ENCODE measurements at regions not wholly inside any gene's neighbourhood (a gene's known extent, or its start where the extent isn't known, plus 50 kb on each side); places are given as distances from the start of the nearest gene placed in this dataset.

- no peak for DNase-seq (ENCODE audit: low spot score)
Observed at GRCh38 chr5:165956854-165957253, 2334.6 kb upstream of the WWC1 start.

DNA sequence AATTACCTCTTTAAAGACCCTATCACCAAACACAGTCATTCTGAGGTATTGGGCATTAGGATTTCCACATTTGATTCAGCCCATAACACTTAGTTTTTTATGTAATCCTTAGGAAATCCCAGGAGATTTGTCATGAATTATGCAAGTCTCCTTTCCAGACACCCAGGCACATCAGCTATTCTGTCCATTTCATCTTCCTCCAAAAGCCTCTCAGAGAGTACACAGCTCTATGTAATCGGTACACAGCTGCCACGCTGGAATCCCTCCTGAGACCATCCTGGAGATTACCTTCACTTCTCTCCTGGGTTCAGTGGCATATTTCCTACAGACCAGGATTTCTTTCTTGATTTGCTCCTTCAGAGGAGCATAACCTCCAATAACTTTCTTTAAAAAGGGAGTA, 2309.8 kb upstream of the WWC1 start:
- DNase-seq (ENCODE audit: low spot score): no peak

- DNase-seq (ENCODE audit: low spot score): no peak
Observed at GRCh38 chr5:165996201-165996875, 2295.1 kb upstream of the WWC1 start.

GRCh38 chr5:165999693-166000320, 2291.6 kb upstream of the WWC1 start:
- DNase-seq (ENCODE audit: low spot score): no peak

GRCh38 chr5:166004006-166004405, 2287.4 kb upstream of the WWC1 start:
- no peak for DNase-seq (ENCODE audit: low spot score)

GRCh38 chr5:166013415-166013814, 2278.0 kb upstream of the WWC1 start:
- DNase-seq (ENCODE audit: low spot score): no peak

DNA sequence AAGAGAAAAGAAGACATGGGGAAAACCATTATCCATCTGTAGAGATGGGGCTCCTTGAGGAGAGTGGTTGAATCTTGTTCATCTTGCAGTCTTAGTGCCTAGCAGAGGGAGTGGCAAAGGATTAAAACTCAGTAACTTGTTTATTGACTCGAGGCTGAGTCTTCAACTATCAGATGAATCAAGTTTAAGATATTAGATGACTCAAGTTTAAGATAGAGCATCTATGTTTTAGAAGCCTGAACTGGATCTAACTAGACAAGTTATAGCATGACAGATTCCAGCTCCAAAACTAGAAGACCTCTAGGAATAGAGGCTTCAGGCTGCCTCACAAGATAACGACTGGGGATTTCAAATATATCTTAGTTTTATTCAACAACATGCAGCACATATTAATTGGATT, 2277.2 kb upstream of the WWC1 start:
- no peak for DNase-seq (ENCODE audit: low spot score)

- DNase-seq (ENCODE audit: low spot score): no peak
Observed at GRCh38 chr5:166018716-166019115, 2272.7 kb upstream of the WWC1 start.

- DNase-seq (ENCODE audit: low spot score): no peak
Observed at GRCh38 chr5:166022065-166022464, 2269.4 kb upstream of the WWC1 start.

DNA sequence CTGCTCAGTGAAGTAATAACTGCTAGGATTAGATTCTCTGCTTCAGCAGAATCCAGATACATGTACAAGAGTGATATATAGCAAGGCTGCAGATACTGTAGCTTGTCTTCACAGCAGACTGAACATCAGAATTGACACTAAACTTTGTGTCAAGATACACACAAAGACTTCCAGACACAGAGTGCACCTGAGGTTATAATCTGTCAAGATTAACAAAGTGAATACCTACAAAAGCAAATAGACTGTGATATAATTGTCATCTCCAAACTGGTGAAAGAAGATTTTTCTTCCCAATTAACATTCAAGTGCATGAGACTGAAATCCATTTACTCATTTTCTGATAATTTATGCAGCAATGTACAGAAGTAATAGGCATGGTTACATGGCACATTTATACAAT, 2266.5 kb upstream of the WWC1 start:
- DNase-seq (ENCODE audit: low spot score): no peak

DNA sequence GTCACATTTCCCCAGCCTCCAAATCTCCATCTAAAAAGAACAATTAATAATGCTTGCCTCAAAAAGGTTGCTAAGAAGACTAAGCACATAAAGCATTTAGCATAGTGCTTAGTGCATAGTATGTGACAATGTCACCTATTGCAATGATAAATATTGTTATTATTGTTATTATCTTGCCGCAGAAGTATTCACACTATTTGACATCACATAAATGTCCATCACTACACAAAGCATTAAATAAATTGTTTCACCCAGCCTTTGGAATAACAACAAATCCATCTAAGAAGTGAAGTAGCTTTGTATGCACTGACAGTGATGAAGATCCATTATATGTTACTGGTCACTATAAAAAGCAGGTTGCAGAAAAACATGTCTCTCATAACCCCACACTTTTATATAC, 2263.9 kb upstream of the WWC1 start:
- DNase-seq (ENCODE audit: low spot score): no peak

GRCh38 chr5:166031926-166032325, 2259.5 kb upstream of the WWC1 start:
- DNase-seq (ENCODE audit: low spot score): no peak

DNA sequence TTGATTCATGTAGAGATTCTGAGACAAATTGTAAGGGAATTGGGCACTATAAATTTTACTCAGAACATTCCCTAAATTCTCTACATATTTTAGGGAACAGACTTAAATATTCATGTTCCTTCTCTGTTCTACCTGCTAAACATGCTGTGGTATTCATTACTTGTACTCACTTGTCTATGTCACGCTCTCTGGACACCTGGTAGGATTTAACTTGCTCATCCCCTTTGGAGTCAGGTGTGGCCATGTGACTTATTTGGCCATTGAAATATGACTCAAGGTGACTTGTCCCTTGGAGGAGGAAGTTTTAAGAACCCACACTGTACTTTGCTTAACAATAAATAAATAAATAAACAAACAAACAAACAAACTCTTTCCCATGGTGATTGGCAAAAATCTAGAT, 2258.8 kb upstream of the WWC1 start:
- no peak for DNase-seq (ENCODE audit: low spot score)

DNA sequence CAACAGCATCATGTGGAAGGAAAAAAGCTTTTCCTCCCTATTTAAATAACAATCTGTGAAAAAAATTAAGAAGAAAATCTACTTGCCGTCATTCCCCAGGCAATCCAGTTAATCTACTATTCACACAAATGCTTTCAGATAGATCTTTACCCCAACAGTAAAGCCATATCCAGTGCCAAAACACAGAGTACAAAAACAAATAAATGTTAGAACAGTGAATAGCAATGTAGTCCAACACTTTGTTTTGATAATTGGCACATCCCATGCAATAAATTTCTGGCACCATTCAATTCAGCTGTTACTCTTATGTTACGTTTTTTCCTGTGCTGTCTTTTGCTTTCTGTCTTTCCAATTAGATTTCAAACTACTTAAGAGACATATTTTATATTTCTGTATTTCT, 2245.5 kb upstream of the WWC1 start:
- no peak for DNase-seq (ENCODE audit: low spot score)

- DNase-seq (ENCODE audit: low spot score): no peak
Observed at GRCh38 chr5:166046956-166047355, 2244.5 kb upstream of the WWC1 start.

- DNase-seq (ENCODE audit: low spot score): no peak
Observed at GRCh38 chr5:166050531-166050930, 2240.9 kb upstream of the WWC1 start.

- DNase-seq (ENCODE audit: low spot score): no peak
Observed at GRCh38 chr5:166058660-166059059, 2232.8 kb upstream of the WWC1 start.

GRCh38 chr5:166062094-166062493, 2229.4 kb upstream of the WWC1 start:
- no peak for DNase-seq (ENCODE audit: low spot score)

- DNase-seq (ENCODE audit: low spot score): no peak
Observed at GRCh38 chr5:166062719-166063118, 2228.7 kb upstream of the WWC1 start.

- DNase-seq (ENCODE audit: low spot score): no peak
Observed at GRCh38 chr5:166063261-166063660, 2228.2 kb upstream of the WWC1 start.

DNA sequence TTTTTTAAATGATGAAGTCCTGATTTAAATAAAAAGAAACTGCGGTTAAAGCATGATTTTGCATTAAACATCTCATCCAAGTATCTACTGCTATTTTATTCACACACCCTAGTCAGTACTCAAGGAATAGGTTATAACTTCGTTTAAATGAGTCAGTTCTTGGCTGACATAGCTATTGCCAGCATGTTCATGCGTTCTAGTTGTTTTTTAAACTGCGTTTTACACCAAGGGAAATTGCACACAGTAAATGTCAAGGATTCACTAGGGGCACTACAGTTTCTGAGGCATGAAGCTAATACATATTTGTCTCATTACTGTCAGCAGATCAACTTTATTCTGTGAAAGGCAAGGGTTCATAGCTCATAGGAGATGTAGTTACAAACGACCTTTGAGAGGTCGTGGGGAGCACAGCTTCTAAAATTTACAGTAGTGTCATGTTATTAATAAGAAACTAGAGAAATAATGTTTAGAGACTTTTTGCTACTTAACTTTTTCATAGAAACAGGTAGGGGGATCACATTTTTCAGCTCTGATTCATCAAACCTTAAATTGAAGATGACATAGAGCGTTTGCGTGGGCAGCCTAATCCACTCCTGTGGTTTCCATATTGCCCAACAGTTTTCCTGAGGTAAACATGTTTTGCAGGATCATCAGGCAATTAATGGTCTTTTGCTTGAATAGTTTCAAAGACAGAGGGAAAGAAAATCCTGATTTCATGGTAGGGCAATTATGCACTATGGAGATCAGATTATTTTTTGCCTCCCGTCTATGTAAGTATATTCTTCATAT, 2222.7 kb upstream of the WWC1 start:
- DNase-seq (ENCODE audit: low spot score): no peak

DNA sequence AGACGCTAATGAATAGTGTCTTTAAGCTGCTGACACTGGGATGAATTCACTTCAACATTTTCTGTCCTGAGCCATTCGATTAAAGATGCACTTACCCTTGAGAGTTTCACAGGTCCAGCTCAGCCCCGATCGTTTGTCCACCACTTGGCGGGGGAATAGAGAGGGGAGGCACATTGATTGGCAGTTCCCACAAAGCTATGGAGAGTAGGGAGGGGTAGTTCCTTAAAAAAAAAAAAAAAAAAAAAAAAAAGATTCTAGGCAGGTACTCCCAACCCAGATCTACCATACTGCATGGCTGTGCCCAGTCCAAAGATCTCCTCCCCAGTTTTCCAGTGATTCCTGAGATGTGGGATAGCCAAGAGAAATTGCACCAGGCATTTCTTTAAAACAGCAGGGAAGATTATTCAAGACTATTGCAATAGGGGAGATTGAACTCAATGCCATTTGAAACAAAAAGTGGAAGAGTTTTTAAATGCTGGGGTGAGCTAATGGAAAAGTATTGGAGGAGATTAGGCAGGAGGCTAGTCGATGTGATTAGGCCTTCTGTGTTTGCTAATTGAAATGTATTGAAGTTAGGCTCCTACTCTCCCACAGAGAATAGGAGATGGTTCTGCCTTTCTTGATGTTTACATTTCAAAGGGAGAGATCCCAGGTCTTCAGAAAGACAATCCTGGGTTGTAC, 2217.4 kb upstream of the WWC1 start:
- DNase-seq (ENCODE audit: low spot score): no peak
